ENCODE measurements at regions not wholly inside any gene's neighbourhood (a gene's known extent, or its start where the extent isn't known, plus 50 kb on each side); places are given as distances from the start of the nearest gene placed in this dataset.

DNA sequence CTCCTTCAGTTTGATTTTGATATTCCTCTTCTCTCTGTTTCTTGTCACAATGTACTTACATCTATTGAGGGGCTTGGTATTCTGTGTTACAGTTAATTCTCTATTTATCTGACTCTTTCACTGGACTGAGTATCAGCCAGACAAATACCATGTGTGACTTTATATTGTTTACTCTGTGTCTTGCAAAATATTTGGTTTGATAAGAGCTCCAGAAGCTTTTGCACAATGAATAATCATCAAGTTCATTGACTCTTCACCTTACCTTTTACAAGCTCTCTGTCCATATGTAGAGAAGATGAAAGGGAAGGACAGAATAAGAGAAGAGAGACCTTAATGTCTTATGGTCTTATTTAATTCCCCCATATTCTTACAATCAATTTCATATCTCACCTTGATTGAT, 877.7 kb upstream of the CDH8 start:
- DNase-seq = no peak

GRCh38 chr16:62913333-62913732, 877.1 kb upstream of the CDH8 start:
- no peak for DNase-seq

- DNase-seq = no peak
These were observed 873.4 kb upstream of the CDH8 start for GRCh38 chr16:62909597-62909996.

DNA sequence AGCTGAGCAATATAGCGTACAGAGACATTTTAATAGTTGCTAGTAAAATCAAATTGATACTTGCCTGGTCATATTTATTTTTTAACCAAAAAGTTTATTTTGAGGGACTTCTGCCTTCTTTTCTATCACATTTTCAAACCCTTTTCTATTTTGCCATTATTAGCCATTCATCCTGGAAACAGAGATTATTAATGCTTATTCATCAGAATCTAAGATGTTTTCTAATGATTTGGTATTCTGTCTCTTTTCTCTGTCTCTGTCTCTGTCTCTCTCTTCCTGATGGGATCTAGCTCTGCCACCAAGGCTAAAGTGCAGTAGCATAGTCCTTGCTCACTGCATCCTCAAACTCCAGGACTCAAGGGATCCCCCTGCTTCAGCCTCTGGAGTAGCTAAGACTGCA, 871.3 kb upstream of the CDH8 start:
- DNase-seq = no peak

DNA sequence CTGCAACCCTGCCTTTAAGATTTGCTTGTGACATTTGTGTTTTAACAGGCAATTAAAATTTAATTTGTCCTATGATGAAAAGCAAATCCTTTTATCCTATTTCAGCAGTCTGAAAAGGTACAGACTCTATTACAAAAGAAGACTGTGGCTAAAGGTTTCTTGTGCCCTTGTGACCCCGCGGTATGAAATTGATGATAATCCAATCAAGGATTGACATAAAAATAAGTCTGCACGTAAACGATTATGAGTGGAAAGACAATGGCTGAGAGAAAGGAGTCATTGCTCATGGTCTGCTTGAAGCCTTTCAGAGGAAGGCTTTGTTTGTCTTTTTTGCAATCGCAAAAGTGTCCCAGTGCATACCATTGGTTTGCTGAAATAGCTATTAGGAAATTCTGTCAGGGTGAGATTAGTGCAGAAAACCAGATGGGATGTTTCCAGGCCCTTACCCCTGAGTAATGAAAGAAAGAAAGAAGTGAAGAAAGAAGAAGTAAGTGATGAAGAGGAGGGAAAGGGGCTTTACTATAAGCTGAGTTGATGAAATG, 867.8 kb upstream of the CDH8 start:
- DNase-seq = no peak

DNA sequence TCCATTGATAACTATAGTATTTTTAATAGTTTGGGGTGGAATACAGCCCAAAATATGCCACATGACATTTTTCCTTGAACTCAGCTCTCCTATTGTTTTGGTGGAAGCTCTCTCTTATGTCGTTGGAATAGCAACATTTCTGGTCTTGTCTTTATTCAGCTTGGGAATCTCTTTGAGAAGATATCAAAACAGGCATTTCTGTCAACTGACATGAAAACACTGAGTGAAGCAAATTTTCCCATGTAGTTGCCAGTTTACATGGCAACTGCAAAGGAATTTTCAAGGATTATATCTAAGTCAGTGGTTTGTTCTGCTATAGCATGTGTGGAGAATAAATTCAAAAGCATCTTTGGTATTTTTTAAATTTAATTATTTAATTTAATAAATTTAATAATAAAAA, 863.5 kb upstream of the CDH8 start:
- DNase-seq = no peak

DNA sequence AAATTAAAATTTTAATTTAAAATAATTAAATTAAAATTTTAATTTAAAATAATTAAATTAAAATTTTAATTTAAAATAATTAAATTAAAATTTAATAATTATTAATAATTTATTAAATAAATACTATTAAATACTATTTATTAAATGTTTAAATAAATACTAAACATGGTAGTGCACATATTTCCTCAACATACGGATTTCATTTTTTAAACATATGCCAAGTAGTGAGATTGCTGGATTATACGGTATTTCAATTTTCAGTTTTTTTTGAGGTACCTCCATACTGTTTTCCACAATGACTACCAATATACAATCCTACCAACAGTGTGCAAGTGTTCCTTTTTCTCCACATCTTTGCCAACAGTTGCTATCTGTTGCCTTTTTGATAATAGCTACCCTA, 852.9 kb upstream of the CDH8 start:
- no peak for DNase-seq

DNA sequence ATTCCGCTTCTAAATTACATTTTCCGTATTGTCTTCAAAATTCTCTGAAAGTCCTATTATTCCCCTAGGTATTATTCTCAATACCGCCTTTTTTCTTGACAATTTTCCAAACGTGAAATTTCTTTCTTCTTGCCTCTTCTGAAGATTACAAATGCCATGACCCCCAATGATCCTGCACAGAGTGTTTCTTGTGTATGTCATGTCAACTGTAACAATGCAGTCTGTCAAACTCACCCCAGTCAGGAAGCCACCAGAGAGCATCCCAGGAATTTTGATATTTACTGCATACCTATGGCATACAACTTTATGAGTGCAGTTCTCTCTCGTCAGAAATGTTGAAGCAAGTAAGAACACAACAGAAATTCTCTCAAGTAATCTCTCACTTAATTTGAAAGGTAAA, 847.3 kb upstream of the CDH8 start:
- no peak for DNase-seq

- DNase-seq = no peak
These were observed 846.4 kb upstream of the CDH8 start for GRCh38 chr16:62882552-62883221.

DNA sequence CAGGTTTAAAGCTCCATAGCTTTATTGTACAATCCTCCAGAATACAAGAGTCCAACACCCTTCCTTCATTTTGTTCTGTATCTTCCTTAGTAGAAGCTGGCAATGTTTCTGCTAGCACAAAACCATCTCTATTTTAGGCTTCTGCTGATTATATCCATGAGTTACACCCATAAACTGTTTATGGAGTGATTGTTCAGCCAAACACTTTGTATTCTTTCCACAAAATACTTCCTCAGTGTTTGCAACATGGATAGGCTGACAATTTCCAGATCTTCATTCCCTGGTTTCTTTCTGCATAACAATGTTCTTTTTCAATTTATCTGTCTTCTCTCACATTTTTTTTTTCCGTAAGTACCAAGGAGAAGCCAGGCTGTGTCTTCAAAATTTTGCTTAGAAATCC, 839.9 kb upstream of the CDH8 start:
- no peak for DNase-seq

DNA sequence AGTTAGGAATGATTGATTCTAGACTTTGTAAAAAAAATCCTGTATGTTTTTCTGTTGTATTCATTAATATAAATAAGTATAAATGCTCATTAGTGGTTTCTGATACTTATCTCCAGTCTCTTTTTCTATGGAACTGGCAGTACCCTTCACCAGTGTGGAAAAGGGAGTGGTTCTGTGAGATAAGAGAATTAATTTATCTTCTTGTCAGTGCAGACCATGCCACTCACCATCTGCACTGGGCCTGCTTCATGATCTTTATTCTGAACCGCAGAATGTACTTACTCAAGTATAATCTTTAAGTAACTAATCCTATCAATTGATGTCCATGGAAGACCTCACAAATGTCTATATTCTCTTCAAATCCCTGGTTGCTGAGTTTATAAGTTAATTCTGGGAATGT, 836.1 kb upstream of the CDH8 start:
- DNase-seq = no peak

GRCh38 chr16:62870554-62870953, 834.3 kb upstream of the CDH8 start:
- DNase-seq = no peak

DNA sequence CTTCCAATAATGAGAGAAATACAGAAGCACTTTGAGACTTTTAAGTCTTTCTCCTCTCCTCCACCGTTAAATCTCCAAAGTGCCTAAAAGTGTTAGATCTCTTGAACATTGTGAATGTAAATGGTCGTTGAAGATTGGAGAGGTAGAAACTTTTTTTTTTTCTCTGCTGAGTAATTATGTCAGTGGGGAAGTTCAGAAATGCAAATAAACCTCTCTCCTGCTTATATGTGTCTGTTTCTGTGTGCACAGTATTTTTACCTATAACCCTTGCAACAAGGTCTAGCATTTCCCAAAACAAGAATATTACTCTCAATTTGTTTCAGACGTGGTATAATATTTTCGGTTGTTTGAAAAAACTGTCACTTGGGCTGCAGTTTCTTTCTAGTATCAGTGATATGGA, 833.6 kb upstream of the CDH8 start:
- no peak for DNase-seq

- DNase-seq = no peak
These were observed 826.9 kb upstream of the CDH8 start for GRCh38 chr16:62863139-62863538.

DNA sequence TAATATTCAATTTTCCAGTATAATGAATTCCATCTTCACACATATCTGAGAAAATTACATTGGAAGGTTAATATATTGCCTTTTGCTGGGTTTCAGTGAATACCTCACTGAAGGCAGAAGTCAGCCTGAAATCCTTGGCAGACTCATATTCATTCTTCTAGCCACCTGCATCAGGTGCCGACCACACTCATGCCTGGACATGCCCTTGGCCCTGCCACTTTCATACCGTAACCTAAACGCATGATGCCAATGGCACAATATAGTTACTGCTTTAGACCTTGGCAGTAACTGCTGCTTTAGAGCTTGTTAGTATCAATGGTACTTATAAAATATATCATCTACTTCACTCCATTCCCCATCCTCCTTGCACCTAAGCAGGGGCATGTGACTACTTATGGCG, 817.6 kb upstream of the CDH8 start:
- no peak for DNase-seq

DNA sequence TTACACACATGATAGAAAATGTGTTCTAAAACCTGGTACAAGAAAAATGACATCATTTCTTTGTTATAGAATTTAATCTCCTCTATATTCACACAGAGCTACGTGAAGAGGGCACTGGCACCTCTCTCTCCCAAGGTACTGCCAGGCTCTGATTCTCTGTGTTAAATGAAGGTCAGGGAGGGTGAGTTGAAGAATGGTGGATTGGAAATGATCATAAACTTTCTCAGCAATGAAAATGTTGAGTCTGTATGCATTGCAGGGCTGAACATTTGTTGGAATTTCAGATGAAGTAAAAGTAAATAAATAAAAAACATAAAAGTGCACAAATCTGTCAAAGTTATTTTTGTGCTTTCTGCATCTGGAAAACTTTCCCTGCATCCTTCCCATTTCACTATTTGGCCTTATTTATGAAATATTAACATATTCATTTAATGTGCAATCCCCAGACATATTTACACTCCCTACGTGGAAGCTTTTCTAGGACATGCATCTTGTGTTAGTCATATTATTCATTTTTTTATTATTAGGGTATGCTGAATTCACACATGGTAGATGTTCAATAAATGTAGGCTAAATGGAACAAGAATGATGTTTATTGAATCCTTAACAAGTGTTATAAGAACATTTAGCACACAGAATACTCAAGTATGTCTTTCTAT, 810.3 kb upstream of the CDH8 start:
- DNase-seq = no peak

- no peak for DNase-seq
These were observed 796.0 kb upstream of the CDH8 start for GRCh38 chr16:62832214-62832613.

- no peak for DNase-seq
These were observed 795.1 kb upstream of the CDH8 start for GRCh38 chr16:62831235-62831850.

DNA sequence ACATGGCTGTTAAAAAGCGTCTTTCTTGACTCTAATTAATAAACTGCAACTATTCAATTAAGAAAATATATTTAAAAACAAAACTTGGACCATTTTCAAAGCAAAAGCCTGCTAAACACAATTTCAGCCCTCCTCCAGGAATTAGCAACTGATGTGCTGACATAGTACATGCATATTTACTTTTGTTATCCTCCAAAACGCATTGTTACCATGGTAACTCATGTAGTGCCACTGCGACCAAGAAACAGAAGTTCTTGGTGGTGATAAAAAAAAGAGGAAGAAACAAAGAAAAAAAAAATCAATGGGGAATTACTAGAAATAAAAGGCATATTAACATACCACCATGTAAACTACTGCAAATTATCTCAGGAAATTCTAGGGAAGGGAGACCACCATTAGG, 793.4 kb upstream of the CDH8 start:
- DNase-seq = no peak

GRCh38 chr16:62829084-62829483, 792.8 kb upstream of the CDH8 start:
- no peak for DNase-seq

DNA sequence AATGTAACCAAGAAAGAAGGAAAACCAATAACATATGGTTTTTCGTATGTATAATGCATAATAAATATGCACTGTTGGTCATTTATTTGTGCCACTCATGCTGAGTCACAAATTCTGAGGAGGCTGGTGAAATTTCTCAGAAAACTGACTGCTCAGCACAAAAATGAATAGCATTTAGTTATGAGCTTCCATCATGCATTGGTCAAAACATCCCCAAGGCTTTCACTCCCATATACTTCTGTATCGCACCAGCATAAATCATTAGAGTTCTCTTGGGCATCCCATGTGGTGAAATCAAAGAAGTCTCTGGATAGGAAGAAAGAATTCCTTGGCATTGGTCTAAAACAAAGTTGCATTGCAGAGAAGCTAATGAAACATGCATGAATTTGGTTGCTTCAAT, 785.6 kb upstream of the CDH8 start:
- no peak for DNase-seq

DNA sequence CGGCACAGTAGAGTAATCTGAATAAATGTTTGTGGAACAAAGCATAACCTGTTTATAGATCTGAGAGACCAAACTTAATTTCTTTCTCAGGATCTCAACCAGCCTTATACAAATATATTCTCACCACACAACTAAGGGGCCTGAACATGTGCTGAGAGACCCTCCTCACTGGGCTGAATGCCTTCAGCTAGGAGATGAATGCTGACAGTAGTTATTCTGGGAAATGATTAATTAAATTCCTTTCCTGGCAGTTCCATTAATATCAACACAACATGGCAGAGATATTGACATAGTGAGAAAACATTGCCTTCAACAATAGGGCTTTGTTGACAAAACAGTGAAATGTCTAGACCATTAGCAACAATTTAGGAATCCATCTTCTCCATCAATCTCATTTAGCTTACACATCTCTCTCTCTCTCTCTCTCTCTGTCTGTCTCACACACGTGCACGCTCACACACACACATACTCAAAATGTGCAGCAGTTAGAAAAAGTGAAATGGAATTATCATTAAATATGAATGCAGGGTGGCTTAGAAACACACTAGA, 780.8 kb upstream of the CDH8 start:
- peak; percentile 8 for DNase-seq

DNA sequence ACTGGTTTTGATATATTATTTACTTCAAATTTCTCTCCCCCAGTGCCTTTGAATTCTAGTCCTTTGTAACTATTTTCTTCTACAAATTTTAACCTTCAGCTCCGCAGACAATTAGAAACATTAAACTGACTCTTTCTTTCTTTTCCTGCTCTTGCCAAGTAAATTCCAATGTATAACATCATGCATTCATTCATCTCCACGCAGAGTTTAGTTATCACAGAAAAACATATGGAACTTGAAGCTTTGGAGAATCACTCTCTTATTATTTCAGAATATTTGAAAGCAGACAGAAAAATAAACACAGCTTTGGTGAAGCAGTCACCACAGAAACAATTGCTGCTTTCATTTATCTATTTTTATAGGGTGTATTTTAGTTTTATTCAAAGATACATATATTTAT, 778.7 kb upstream of the CDH8 start:
- no peak for DNase-seq

DNA sequence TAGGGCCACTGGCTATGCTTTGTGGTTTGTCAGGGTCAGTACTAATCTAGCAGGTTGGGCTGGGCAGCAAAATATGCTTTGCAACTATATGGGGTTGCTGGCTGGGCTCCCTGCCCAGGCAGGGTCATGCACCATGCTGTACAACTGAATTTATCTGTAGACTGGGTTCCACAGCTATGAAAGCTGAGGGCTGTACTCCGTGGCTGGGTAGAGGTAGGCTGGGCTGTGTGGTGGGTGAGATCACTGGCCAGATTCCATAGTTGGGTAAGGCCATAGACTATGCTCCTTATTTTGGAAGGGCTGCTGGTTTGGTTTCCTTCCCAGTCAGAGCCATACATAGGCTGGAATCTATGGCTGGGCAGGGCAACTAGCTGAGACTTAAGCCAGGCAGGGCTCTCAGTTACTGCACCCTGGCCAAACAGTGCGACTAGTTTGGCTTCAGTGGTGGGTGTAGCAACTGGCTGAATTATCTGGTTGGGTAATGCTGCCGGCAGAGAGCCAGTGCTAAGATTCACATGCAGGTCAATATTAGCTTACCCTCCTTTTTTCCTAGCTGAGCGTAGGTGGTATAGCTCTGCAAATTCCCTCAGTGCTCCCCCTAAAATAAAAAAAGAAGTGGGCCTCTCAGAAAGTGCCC, 769.1 kb upstream of the CDH8 start:
- no peak for DNase-seq

All from SHP77 treated with DMSO at 0.1 percent for 48 hours (cell line).